Inferior parietal cortex (tissue), 1 donor: ENCODE measurements at regions not wholly inside any gene's neighbourhood (a gene's known extent, or its start where the extent isn't known, plus 50 kb on each side); places are given as distances from the start of the nearest gene placed in this dataset.

Source experiments
- DNase-seq: peaks from one replicate; pipeline ENCODE4 v3.0.0-alpha.2; 2016; ENCODE audit errors: extremely low spot score

GRCh38 chr7:121810831-121811672, 61.9 kb upstream of the PTPRZ1 start:
- no peak for DNase-seq

- DNase-seq = no peak
Observed at GRCh38 chr7:121807078-121807477, 65.9 kb upstream of the PTPRZ1 start.

GRCh38 chr7:121803039-121803438, 69.9 kb upstream of the PTPRZ1 start:
- DNase-seq = no peak

- DNase-seq = no peak
Observed at GRCh38 chr7:121800916-121801675, 71.9 kb upstream of the PTPRZ1 start.

GRCh38 chr7:121798896-121799295, 74.1 kb upstream of the PTPRZ1 start:
- DNase-seq = no peak

- DNase-seq = no peak
Observed at GRCh38 chr7:121798453-121798840, 74.5 kb upstream of the PTPRZ1 start.

- DNase-seq = peak; percentile 85
Observed at GRCh38 chr7:121797657-121798452, 75.1 kb upstream of the PTPRZ1 start.

- peak; percentile 37 for DNase-seq
Observed at GRCh38 chr7:121796936-121797656, 75.9 kb upstream of the PTPRZ1 start.

- DNase-seq = peak; percentile 11
Observed at GRCh38 chr7:121796381-121796780, 76.6 kb upstream of the PTPRZ1 start.

- DNase-seq = no peak
Observed at GRCh38 chr7:121795736-121796135, 77.2 kb upstream of the PTPRZ1 start.

GRCh38 chr7:121793716-121794115, 79.2 kb upstream of the PTPRZ1 start:
- DNase-seq = no peak

- no peak for DNase-seq
Observed at GRCh38 chr7:121777672-121778071, 95.3 kb upstream of the PTPRZ1 start.

GRCh38 chr7:121774563-121774962, 98.4 kb upstream of the PTPRZ1 start:
- no peak for DNase-seq

- no peak for DNase-seq
Observed at GRCh38 chr7:121766676-121767075, 106.3 kb upstream of the PTPRZ1 start.

- DNase-seq = no peak
Observed at GRCh38 chr7:121761399-121761798, 111.6 kb upstream of the PTPRZ1 start.

- DNase-seq = no peak
Observed at GRCh38 chr7:121755818-121756552, 117.0 kb upstream of the PTPRZ1 start.

- DNase-seq = no peak
Observed at GRCh38 chr7:121755286-121755685, 117.7 kb upstream of the PTPRZ1 start.

- DNase-seq = no peak
Observed at GRCh38 chr7:121753944-121754343, 119.0 kb upstream of the PTPRZ1 start.

- peak; percentile 43 for DNase-seq
Observed at GRCh38 chr7:121752706-121753105, 120.3 kb upstream of the PTPRZ1 start.

GRCh38 chr7:121748546-121748945, 124.4 kb upstream of the PTPRZ1 start:
- DNase-seq = no peak

GRCh38 chr7:121745856-121746255, 127.1 kb upstream of the PTPRZ1 start:
- no peak for DNase-seq
